Psoas muscle (tissue), 7 donors: ENCODE measurements at regions not wholly inside any gene's neighbourhood (a gene's known extent, or its start where the extent isn't known, plus 50 kb on each side); places are given as distances from the start of the nearest gene placed in this dataset.

ENCODE experiments used
- ATAC-seq, 4 donors: fragments of 200-7000 bp; cut with Tn5 transposase; one replicate each; pipeline ENCODE4 v1.9.1; 2020; ENCODE audit warnings: moderate library complexity in 3 of 4, mild to moderate bottlenecking in 2 of 4
- DNase-seq, 2 donors: peaks; one replicate each; pipeline ENCODE4 v3.0.0-alpha.2; 2020
- H3K27ac ChIP-seq: fragments of 200-600 bp; one replicate; pipeline ENCODE4 v1.8.0; 2022
- H3K27me3 ChIP-seq, 3 donors: fragments of 200-600 bp in 1 of 3; one replicate each; pipeline versions ENCODE4 v1.6.1 to v1.8.0; 2013 to 2022; ENCODE audit warnings: low read length in 2 of 3, mild to moderate bottlenecking in 2 of 3, moderate library complexity in 1 of 3; ENCODE audit not compliant: insufficient read depth in 3 of 3
- H3K36me3 ChIP-seq, 2 donors: fragments of 200-600 bp in 1 of 2; one replicate each; pipeline versions ENCODE4 v1.6.1 to v1.8.0; 2013 to 2022; ENCODE audit warnings: low read depth in 1 of 2, mild to moderate bottlenecking in 1 of 2, moderate library complexity in 1 of 2; ENCODE audit not compliant: insufficient read depth in 1 of 2
- H3K4me1 ChIP-seq: fragments of 200-600 bp; one replicate; pipeline ENCODE4 v1.8.0; 2022
- H3K4me3 ChIP-seq: fragments of 200-600 bp; one replicate; pipeline ENCODE4 v1.8.0; 2022; ENCODE audit warnings: mild to moderate bottlenecking
- H3K9me3 ChIP-seq: fragments of 200-600 bp; one replicate; pipeline ENCODE4 v1.8.0; 2022
- WGBS, 3 donors: extraction: QIAGEN DNeasy Blood & Tissue Kit; methylation state at CpG; one replicate each; pipeline versions ENCODE4 v1.1.6 to v1.1.7; 2013; 5-methylcytosine and 5-hydroxymethylcytosine counted together
- intact Hi-C, 2 donors: fragments of 100-400 bp; cut with DNase I; formaldehyde crosslinking; loops; one replicate each; pipeline versions ENCODE4 v1.11.0 to v1.14.2; 2022
- TF ChIP-seq, protein P1 (sequence below): fragments of 200-600 bp; IDR thresholded peaks from one replicate; pipeline ENCODE4 v1.8.0; 2022; ENCODE audit warnings: antibody characterized with exemption
- donor health status: healthy with polysubstance abuse.
- donor health status: DM: no; HTN: no; CAD: no; lungs with moderate emphysema.
- donor health status: Bipolar disorder and iron deficiency.
- donor health status: healthy.
- donor health status: DM: yes; HTN: yes; CAD: no.
- donor health status: DM: no; HTN: no; CAD: no.
- donor health status: DM: yes; HTN: yes; CAD: no.

DNA sequence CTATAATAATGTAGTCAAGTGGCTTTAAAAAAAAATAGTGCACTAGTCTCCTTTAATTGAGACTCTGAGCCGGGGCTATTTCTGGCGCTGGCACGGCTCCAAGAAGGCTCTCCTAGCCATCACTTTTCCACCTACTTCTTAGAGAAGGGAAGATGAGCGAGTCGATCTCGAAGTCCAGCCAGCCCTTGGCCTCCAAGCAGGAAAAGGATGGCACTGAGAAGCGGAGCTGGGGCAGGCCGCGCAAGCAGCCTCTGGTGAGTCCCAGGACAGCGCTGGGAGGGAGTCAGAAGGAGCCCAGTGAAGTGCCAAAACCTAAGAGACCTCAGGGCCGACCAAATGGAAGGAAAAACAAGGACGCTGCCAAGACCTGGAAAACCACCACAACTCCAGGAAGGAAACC lies 531.9 kb downstream of the MAGEB5 start:
- ATAC-seq = no peak
- Histone ChIP-seq H3K27ac (no peak overlapping the region), H3K36me3 (no peaks in the 10 kb centered on the region), H3K27me3 (no peaks in the 10 kb centered on the region), H3K4me1 (no peaks in the 10 kb centered on the region), H3K9me3 (no peaks in the 10 kb centered on the region), H3K4me3 (no peak overlapping the region)
- intact Hi-C loops = no loop called here
- no peak for DNase-seq
- TF ChIP-seq, protein P1, sequence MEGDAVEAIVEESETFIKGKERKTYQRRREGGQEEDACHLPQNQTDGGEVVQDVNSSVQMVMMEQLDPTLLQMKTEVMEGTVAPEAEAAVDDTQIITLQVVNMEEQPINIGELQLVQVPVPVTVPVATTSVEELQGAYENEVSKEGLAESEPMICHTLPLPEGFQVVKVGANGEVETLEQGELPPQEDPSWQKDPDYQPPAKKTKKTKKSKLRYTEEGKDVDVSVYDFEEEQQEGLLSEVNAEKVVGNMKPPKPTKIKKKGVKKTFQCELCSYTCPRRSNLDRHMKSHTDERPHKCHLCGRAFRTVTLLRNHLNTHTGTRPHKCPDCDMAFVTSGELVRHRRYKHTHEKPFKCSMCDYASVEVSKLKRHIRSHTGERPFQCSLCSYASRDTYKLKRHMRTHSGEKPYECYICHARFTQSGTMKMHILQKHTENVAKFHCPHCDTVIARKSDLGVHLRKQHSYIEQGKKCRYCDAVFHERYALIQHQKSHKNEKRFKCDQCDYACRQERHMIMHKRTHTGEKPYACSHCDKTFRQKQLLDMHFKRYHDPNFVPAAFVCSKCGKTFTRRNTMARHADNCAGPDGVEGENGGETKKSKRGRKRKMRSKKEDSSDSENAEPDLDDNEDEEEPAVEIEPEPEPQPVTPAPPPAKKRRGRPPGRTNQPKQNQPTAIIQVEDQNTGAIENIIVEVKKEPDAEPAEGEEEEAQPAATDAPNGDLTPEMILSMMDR = no peak
- WGBS, 3 donors = 69 to 78% (median 76%) methylated on average over 11 to 12 of the region's 12 CpGs

DNA sequence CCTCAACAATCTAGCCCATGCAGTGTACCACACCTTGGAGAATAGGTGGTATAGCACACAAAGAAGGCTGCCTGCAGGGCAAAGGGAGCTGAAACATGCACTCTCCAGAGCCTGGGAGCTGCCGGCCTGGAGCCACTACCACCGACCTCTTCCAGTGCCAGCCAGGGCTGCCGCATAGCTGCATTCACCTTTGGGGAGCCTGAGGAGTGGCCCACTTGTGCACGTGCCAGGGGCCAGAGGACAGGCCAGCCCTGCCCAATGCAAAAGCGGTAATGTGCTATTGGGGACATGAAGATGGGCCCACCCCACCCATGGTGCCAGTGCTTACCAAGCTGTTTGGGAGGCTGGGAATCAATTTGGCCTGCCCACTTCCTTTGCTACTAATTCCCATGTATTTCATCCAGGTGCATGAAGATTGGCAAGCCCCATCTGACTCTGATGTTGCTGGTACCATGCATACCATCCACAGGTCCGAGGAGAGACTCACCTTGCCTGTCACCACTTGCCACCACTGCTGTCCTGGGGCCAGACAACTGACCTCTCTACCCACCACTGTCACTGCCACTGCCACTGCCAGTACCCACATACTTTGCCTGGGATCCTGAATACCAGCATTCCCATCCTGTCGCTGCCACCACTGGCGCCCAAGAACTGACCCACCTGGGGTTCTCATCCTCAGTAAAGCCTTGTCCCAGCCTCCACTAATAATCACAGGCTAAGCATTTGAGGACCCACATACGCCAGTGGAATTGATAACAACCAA lies 506.9 kb downstream of the MAGEB5 start:
- H3K36me3 ChIP-seq = no peaks in the 10 kb centered on the region
- TF ChIP-seq, protein P1 = no peak
- intact Hi-C loops = no loop called here
- no peaks in the 10 kb centered on the region for H3K9me3 ChIP-seq
- no peaks in the 10 kb centered on the region for H3K4me1 ChIP-seq
- 74 to 92% (median 89%) methylated on average over 9 of the region's 9 CpGs for WGBS, 3 donors
- no peak overlapping the region for H3K27ac ChIP-seq
- ATAC-seq (no peak), DNase-seq (no peak)
- no peak overlapping the region for H3K4me3 ChIP-seq
- no peaks in the 10 kb centered on the region for H3K27me3 ChIP-seq

DNA sequence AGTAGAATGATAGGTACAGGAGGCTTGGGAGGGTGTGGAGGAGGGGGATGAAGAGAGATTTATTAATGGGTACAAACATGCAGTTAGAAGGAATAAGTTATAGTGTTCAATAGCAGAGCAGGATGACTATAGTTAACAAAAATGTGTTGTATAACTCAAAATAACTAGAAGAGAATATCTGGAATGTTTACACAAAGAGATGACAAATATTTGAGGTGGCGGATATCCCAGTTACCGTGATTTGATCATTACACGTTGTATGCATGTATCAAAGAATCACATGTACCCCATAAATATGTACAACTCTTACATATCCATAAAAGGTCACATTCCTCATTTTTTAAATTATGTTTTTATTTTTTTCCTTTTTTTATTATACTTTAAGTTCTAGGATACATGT lies 456.6 kb downstream of the MAGEB5 start:
- WGBS, 3 donors = 89 to 95% (median 94%) methylated on average over 3 of the region's 3 CpGs
- no peak overlapping the region for H3K27ac ChIP-seq
- no peaks in the 10 kb centered on the region for H3K27me3 ChIP-seq
- TF ChIP-seq, protein P1 = no peak
- H3K9me3 ChIP-seq = no peaks in the 10 kb centered on the region
- H3K4me1 ChIP-seq = no peaks in the 10 kb centered on the region
- DNase-seq (no peak), ATAC-seq (no peak)
- no peak overlapping the region for H3K4me3 ChIP-seq
- intact Hi-C loops = no loop called here
- H3K36me3 ChIP-seq = no peaks in the 10 kb centered on the region

DNA sequence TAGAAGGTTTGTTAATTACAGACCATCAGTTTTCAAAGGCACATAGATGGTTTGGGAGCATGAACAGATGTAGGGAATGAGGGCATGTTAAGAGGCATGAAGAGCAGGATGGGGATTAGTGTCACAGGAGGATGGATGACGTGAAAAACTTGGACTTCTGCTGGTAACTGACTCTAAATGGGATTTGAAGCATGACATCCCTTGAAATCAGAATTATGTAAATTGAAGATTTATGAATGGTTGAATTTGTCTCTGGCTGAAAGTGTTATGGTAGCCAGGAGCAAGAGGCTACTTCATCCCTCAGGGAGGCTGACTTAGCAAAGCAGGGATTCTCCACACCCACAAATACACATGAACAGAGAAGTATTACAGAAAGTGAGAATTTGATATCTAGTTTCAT lies 454.6 kb downstream of the MAGEB5 start:
- TF ChIP-seq, protein P1 = no peak
- no peaks in the 10 kb centered on the region for H3K4me1 ChIP-seq
- intact Hi-C loops = no loop called here
- no peaks in the 10 kb centered on the region for H3K9me3 ChIP-seq
- DNase-seq = no peak
- H3K4me3 ChIP-seq = no peak overlapping the region
- no peaks in the 10 kb centered on the region for H3K36me3 ChIP-seq
- H3K27me3 ChIP-seq = no peaks in the 10 kb centered on the region
- H3K27ac ChIP-seq = no peak overlapping the region
- 7 to 28% (median 24%) methylated on average over 1 of the region's 1 CpG for WGBS, 3 donors
- ATAC-seq = no peak

DNA sequence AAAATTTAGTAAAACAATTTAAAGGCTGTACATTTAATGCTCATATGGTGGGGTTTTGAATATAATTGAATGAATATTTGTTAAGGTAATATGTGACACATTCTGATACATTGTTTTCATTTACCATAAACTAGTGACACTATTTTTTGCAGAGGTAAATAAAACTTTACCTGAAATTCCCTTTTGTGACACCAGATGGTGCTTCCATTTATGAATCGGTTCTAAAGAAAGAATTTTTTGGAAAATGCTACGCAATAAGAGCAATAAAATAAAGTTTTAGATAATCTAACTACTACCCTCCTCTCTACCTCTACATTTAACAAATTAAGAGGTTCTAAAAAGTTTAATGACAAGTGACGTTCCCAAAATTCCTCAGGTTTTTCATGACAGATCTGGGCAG lies 448.9 kb downstream of the MAGEB5 start:
- Histone ChIP-seq H3K36me3 (no peaks in the 10 kb centered on the region), H3K27me3 (no peaks in the 10 kb centered on the region), H3K4me1 (no peaks in the 10 kb centered on the region), H3K4me3 (no peak overlapping the region), H3K27ac (no peak overlapping the region), H3K9me3 (no peaks in the 10 kb centered on the region)
- intact Hi-C loops = no loop called here
- ATAC-seq (no peak), DNase-seq (no peak)
- WGBS, 3 donors = 79 to 93% (median 83%) methylated on average over 3 of the region's 3 CpGs
- TF ChIP-seq, protein P1 = no peak
